GM06990 (cell line): ENCODE measurements at regions not wholly inside any gene's neighbourhood (a gene's known extent, or its start where the extent isn't known, plus 50 kb on each side); places are given as distances from the start of the nearest gene placed in this dataset.

Source experiments
- DNase-seq: peaks from one replicate; pipeline ENCODE4 v3.0.0-alpha.2; 2011; ENCODE audit not compliant: insufficient read length; ENCODE audit errors: extremely low read depth
- H3K27me3 ChIP-seq: replicated peaks from 2 replicates; pipeline ENCODE4 v1.6.0; 2011; ENCODE audit warnings: low read length; ENCODE audit not compliant: control insufficient read depth, insufficient read depth
- H3K36me3 ChIP-seq: 2 replicates; pipeline ENCODE4 v1.5.1; 2011; ENCODE audit warnings: low read length; ENCODE audit not compliant: control insufficient read depth, insufficient read depth
- H3K4me3 ChIP-seq: replicated peaks from 2 replicates; pipeline ENCODE4 v1.5.1; 2011; ENCODE audit warnings: low read depth, mild to moderate bottlenecking, control low read depth, low read length
- TF ChIP-seq, protein P1 (sequence below): IDR thresholded peaks from 2 replicates; pipeline ENCODE4 v1.5.1; 2011; ENCODE audit warnings: low read length, control low read depth, mild to moderate bottlenecking, inconsistent platforms; ENCODE audit not compliant: insufficient read depth, poor library complexity, severe bottlenecking

DNA sequence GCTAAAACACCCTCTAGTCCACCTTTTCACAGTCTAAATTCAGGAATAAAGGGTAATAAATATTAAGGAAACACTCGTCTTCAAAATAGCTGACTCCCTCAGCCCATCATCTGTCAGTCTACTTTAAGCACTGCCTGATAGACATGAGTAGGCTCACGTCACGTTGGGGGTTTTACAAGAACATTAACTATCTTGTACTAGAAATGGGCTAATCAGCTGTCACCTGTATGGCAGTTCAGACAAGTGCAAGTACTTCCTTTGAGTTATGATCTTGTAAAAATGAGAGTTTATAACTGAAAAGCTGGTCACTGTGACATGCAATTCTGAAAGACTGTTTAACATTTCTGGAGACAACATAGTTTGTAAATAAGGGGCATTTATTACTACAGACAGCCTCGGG lies 936.7 kb upstream of the CTNND2 start:
- no peaks in the 10 kb centered on the region for H3K27me3 ChIP-seq
- TF ChIP-seq, protein P1, sequence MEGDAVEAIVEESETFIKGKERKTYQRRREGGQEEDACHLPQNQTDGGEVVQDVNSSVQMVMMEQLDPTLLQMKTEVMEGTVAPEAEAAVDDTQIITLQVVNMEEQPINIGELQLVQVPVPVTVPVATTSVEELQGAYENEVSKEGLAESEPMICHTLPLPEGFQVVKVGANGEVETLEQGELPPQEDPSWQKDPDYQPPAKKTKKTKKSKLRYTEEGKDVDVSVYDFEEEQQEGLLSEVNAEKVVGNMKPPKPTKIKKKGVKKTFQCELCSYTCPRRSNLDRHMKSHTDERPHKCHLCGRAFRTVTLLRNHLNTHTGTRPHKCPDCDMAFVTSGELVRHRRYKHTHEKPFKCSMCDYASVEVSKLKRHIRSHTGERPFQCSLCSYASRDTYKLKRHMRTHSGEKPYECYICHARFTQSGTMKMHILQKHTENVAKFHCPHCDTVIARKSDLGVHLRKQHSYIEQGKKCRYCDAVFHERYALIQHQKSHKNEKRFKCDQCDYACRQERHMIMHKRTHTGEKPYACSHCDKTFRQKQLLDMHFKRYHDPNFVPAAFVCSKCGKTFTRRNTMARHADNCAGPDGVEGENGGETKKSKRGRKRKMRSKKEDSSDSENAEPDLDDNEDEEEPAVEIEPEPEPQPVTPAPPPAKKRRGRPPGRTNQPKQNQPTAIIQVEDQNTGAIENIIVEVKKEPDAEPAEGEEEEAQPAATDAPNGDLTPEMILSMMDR, result no peak
- no peak overlapping the region for H3K4me3 ChIP-seq
- DNase-seq, result no peak
- no peaks in the 10 kb centered on the region for H3K36me3 ChIP-seq

DNA sequence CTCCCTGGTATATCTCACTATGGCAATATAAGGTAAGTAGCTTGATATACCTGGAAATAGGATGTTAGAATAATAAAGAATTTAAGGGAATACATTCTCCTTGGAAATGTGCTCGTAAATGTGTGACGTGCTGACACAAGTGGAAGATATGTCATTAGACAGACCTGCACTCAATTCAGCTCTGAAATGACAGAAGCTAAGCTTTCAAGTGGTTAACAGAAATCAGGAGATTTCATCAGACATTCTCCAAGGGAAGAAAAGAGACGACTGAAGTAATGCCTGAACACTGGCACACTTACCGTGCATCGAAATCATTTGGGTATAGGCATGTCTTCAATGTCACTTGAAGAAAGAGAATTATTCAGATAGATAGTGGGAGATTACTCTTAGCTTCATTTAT lies 933.3 kb upstream of the CTNND2 start:
- TF ChIP-seq, protein P1, result no peak
- no peaks in the 10 kb centered on the region for H3K36me3 ChIP-seq
- no peak overlapping the region for H3K4me3 ChIP-seq
- H3K27me3 ChIP-seq, result no peaks in the 10 kb centered on the region
- no peak for DNase-seq

DNA sequence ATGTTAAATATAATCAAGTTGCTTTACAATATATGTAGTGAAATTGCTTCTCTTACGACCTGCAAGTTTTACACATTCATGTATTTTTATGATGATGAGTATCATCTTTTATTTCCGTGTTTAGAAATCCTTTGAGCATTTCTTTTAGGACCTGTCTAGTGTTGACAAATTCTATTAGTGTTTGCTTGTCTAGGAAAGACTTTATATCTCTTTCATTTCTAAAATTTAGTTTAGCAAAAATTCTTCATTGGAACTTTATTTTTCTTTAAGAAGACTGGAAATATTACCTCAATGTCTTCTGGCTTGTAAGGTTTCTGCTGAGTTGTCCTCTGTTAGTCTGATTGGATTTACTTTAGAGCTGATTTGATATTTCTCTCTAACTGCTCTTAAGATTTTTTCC lies 920.9 kb upstream of the CTNND2 start:
- DNase-seq, result no peak
- TF ChIP-seq, protein P1, result no peak
- no peaks in the 10 kb centered on the region for H3K36me3 ChIP-seq
- H3K27me3 ChIP-seq, result no peaks in the 10 kb centered on the region
- no peak overlapping the region for H3K4me3 ChIP-seq

DNA sequence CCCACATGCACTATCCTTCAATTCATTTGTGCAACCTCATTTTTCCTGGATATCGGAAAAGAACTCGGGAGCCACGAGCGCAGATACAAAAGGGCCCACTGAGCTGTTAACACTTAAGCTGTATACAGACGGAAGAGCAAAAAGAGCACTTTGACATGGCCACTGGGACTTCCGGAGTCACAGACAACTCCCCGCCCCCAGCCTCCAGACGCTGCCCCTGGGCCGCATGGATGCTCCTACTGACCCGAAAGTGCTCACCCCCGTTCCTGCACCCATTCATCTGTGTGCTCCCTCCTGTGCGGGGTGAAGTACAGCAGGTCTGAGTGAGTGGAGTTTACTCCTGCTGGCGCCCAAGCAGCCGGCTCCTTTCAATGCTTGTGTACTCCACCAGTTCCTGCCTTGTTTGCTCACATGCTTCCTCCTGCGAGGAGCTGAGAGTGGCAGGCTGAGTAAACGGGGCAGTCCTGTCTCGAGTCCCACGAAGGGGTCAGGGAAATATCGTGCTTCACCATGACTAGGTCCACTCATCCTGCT lies 901.0 kb upstream of the CTNND2 start:
- TF ChIP-seq, protein P1, result no peak
- H3K4me3 ChIP-seq, result no peak overlapping the region
- no peaks in the 10 kb centered on the region for H3K36me3 ChIP-seq
- DNase-seq, result no peak
- H3K27me3 ChIP-seq, result no peaks in the 10 kb centered on the region

DNA sequence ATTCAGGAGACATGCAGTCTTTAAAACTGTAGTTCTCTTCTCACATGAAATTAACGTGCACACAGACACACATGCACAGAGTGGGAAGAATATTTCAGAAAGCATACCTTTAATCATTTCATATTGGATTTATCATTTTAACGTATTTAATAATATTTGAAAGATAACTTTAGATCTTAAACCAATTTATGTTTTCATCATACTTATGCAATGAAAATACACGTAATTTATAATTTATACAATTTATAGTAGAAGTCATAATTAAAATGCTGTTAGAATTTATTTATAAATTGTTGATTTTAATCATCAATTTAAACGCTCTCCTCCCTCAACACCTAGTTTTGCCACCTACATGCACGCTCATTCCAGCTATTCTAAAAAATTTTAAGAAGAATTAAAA lies 894.9 kb upstream of the CTNND2 start:
- no peak for DNase-seq
- no peaks in the 10 kb centered on the region for H3K27me3 ChIP-seq
- no peaks in the 10 kb centered on the region for H3K36me3 ChIP-seq
- TF ChIP-seq, protein P1, result no peak
- no peak overlapping the region for H3K4me3 ChIP-seq

DNA sequence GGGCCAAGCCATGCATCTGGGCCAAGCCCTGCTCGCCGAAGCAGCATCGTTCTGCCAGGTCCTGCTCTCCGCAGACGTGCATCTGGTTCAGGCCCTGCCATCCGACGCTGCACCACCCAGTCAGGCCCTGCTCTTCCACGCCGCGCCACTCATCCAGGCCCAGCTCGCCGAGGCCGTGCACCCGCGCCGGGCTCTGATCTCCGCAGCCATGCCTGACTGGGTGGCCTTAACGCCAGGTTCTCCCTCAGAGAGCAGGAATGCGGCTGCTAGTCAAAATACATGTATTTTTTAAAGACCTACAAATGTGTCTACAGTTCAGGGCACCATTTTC lies 891.1 kb upstream of the CTNND2 start:
- TF ChIP-seq, protein P1, result no peak
- no peak overlapping the region for H3K4me3 ChIP-seq

More for the DNA sequence above, 891.1 kb upstream of the CTNND2 start:
- H3K36me3 ChIP-seq, result no peaks in the 10 kb centered on the region
- H3K27me3 ChIP-seq, result no peaks in the 10 kb centered on the region
- no peak for DNase-seq
